ENCODE measurements at regions not wholly inside any gene's neighbourhood (a gene's known extent, or its start where the extent isn't known, plus 50 kb on each side); places are given as distances from the start of the nearest gene placed in this dataset.

GRCh38 chr5:4990462-4990861, 149.7 kb upstream of the ADAMTS16 start:
- no peak for DNase-seq (ENCODE audit: low read depth in 1 of 2, low spot score in 1 of 2)
- no peak overlapping the region for H3K4me3 ChIP-seq (replicated peaks; ENCODE audit: insufficient read depth, low read length)
- TF ChIP-seq GABPA (IDR thresholded peaks at IDR 0.05; ENCODE audit: low read depth) (no peak), SPI1 (IDR thresholded peaks at IDR 0.05; ENCODE audit: borderline replicate concordance, low read depth) (no peak)
- no peak overlapping the region for H3K27ac ChIP-seq (replicated peaks)
- H3K27me3 ChIP-seq (ENCODE audit: insufficient read depth, poor library complexity, severe bottlenecking), result no peaks in the 10 kb centered on the region

DNA sequence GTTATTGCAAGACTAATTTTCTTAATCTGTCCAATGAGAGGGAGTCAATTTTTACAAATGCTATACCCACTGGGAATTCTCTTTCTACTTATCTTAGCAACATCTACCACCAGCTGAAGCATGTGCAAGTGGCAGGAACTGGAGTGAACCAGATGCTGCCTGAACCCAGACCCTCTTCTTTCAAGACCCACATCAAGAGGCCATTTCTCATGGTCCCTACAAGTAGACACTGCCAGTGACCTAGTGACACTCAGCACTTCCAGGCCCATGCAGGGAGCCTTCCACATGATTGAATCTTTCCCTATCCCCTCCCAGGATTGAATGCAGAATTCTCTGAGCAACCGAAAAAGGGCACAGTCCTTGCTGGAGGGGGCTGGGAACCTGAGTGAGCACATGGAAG, 148.2 kb upstream of the ADAMTS16 start:
- H3K4me3 ChIP-seq (replicated peaks; ENCODE audit: insufficient read depth, low read length), result no peak overlapping the region
- no peaks in the 10 kb centered on the region for H3K27me3 ChIP-seq (ENCODE audit: insufficient read depth, poor library complexity, severe bottlenecking)
- no peak overlapping the region for H3K27ac ChIP-seq (replicated peaks)
- DNase-seq (ENCODE audit: low read depth in 1 of 2, low spot score in 1 of 2), result no peak
- TF ChIP-seq SPI1 (IDR thresholded peaks at IDR 0.05; ENCODE audit: borderline replicate concordance, low read depth), result no peak
- no peak for TF ChIP-seq REST (IDR thresholded peaks at IDR 0.05; ENCODE audit: insufficient replicate concordance, low read depth)
- no peak for TF ChIP-seq GABPA (IDR thresholded peaks at IDR 0.05; ENCODE audit: low read depth)
- no peak for TF ChIP-seq POLR2AphosphoS5 (IDR thresholded peaks at IDR 0.05; ENCODE audit: low read depth)
- TF ChIP-seq, protein P1, sequence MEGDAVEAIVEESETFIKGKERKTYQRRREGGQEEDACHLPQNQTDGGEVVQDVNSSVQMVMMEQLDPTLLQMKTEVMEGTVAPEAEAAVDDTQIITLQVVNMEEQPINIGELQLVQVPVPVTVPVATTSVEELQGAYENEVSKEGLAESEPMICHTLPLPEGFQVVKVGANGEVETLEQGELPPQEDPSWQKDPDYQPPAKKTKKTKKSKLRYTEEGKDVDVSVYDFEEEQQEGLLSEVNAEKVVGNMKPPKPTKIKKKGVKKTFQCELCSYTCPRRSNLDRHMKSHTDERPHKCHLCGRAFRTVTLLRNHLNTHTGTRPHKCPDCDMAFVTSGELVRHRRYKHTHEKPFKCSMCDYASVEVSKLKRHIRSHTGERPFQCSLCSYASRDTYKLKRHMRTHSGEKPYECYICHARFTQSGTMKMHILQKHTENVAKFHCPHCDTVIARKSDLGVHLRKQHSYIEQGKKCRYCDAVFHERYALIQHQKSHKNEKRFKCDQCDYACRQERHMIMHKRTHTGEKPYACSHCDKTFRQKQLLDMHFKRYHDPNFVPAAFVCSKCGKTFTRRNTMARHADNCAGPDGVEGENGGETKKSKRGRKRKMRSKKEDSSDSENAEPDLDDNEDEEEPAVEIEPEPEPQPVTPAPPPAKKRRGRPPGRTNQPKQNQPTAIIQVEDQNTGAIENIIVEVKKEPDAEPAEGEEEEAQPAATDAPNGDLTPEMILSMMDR (IDR thresholded peaks at IDR 0.05; ENCODE audit: insufficient read depth, low read length), result no peak

GRCh38 chr5:4995014-4995413, 145.1 kb upstream of the ADAMTS16 start:
- Histone ChIP-seq H3K27ac (replicated peaks) (no peak overlapping the region), H3K27me3 (ENCODE audit: insufficient read depth, poor library complexity, severe bottlenecking) (no peaks in the 10 kb centered on the region), H3K4me3 (replicated peaks; ENCODE audit: insufficient read depth, low read length) (no peak overlapping the region)
- TF ChIP-seq, protein P1 (IDR thresholded peaks at IDR 0.05; ENCODE audit: insufficient read depth, low read length), result no peak
- DNase-seq (ENCODE audit: low read depth in 1 of 2, low spot score in 1 of 2), result no peak

GRCh38 chr5:5005353-5005752, 134.8 kb upstream of the ADAMTS16 start:
- TF ChIP-seq, protein P1 (IDR thresholded peaks at IDR 0.05; ENCODE audit: insufficient read depth, low read length), result no peak
- TF ChIP-seq POLR2AphosphoS5 (IDR thresholded peaks at IDR 0.05; ENCODE audit: low read depth), result no peak
- no peak for TF ChIP-seq GABPA (IDR thresholded peaks at IDR 0.05; ENCODE audit: low read depth)
- TF ChIP-seq SPI1 (IDR thresholded peaks at IDR 0.05; ENCODE audit: borderline replicate concordance, low read depth), result no peak
- no peak overlapping the region for H3K27ac ChIP-seq (replicated peaks)
- H3K27me3 ChIP-seq (ENCODE audit: insufficient read depth, poor library complexity, severe bottlenecking), result no peaks in the 10 kb centered on the region
- no peak overlapping the region for H3K4me3 ChIP-seq (replicated peaks; ENCODE audit: insufficient read depth, low read length)
- DNase-seq (ENCODE audit: low read depth in 1 of 2, low spot score in 1 of 2), result no peak

DNA sequence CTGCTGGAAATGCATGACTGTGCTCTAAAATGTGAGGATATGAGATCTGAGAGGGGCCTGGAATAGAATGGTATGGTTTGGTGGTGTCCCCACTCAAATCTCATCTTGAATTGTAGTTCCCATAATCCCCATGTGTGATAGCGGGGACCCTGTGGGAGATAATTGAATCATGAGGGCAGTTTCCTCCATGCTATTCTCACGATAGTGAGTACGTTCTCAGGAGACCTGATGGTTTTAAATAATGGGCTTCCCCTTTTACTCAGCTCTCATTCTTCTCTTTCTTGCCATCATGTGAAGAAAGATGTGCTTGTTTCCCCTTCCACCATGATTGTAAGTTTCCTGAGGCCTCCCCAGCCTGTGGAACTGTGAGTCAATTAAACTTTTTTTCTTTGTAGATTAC, 133.6 kb upstream of the ADAMTS16 start:
- H3K27me3 ChIP-seq (ENCODE audit: insufficient read depth, poor library complexity, severe bottlenecking), result no peaks in the 10 kb centered on the region
- no peak for TF ChIP-seq REST (IDR thresholded peaks at IDR 0.05; ENCODE audit: insufficient replicate concordance, low read depth)
- no peak for TF ChIP-seq GABPA (IDR thresholded peaks at IDR 0.05; ENCODE audit: low read depth)
- no peak for TF ChIP-seq POLR2AphosphoS5 (IDR thresholded peaks at IDR 0.05; ENCODE audit: low read depth)
- no peak for TF ChIP-seq SPI1 (IDR thresholded peaks at IDR 0.05; ENCODE audit: borderline replicate concordance, low read depth)
- TF ChIP-seq, protein P1 (IDR thresholded peaks at IDR 0.05; ENCODE audit: insufficient read depth, low read length), result no peak
- DNase-seq (ENCODE audit: low read depth in 1 of 2, low spot score in 1 of 2), result no peak

More for the DNA sequence above, 133.6 kb upstream of the ADAMTS16 start:
- H3K4me3 ChIP-seq (replicated peaks; ENCODE audit: insufficient read depth, low read length), result no peak overlapping the region
- H3K27ac ChIP-seq (replicated peaks), result no peak overlapping the region
